Astrocyte (in vitro differentiated cells and primary cell): ENCODE measurements at regions not wholly inside any gene's neighbourhood (a gene's known extent, or its start where the extent isn't known, plus 50 kb on each side); places are given as distances from the start of the nearest gene placed in this dataset.

Experiments used
- DNase-seq: peaks from one replicate; pipeline ENCODE4 v3.0.0-alpha.2; 2010; ENCODE audit warnings: low read depth
- FAIRE-seq: peaks from 2 replicates; lab custom pipeline; 2011; peaks lifted over from hg19 to GRCh38; lab: Jason Lieb, UNC
- H2AFZ ChIP-seq: 2 replicates; pipeline ENCODE4 v1.6.0; 2012; ENCODE audit warnings: low read depth, low read length, inconsistent platforms
- H3K27ac ChIP-seq: 2 replicates; pipeline ENCODE4 v1.5.1; 2011; ENCODE audit warnings: low read depth, low read length, inconsistent platforms
- H3K27me3 ChIP-seq: 2 replicates; pipeline ENCODE4 v1.6.0; 2011; ENCODE audit warnings: low read length, inconsistent platforms; ENCODE audit not compliant: insufficient read depth
- H3K36me3 ChIP-seq: 2 replicates; pipeline ENCODE4 v1.5.1; 2011; ENCODE audit warnings: low read length, inconsistent platforms; ENCODE audit not compliant: insufficient read depth
- H3K4me1 ChIP-seq: 2 replicates; pipeline ENCODE4 v1.5.1; 2011; ENCODE audit warnings: low read length, inconsistent platforms; ENCODE audit not compliant: insufficient read depth
- H3K4me2 ChIP-seq: 2 replicates; pipeline ENCODE4 v1.6.0; 2012; ENCODE audit warnings: low read length, inconsistent platforms
- H3K4me3 ChIP-seq: 2 replicates; pipeline ENCODE4 v1.5.1; 2011; ENCODE audit warnings: low read depth, mild to moderate bottlenecking, low read length, inconsistent platforms; ENCODE audit not compliant: insufficient read depth
- H3K79me2 ChIP-seq: 2 replicates; pipeline ENCODE4 v1.6.0; 2012; ENCODE audit warnings: mild to moderate bottlenecking, low read length, inconsistent platforms; ENCODE audit not compliant: insufficient read depth
- H3K9ac ChIP-seq: 2 replicates; pipeline ENCODE4 v1.6.0; 2012; ENCODE audit warnings: mild to moderate bottlenecking, low read length, inconsistent platforms
- H3K9me3 ChIP-seq: 2 replicates; pipeline ENCODE4 v1.5.1; 2012; ENCODE audit warnings: low read depth, mild to moderate bottlenecking, low read length, inconsistent platforms; ENCODE audit not compliant: insufficient read depth
- H4K20me1 ChIP-seq: 2 replicates; pipeline ENCODE4 v1.6.0; 2012; ENCODE audit warnings: low read length, inconsistent platforms; ENCODE audit not compliant: insufficient read depth
- H3K27ac Mint-ChIP-seq: one replicate; pipeline ENCODE4 v1.8.0; 2021; ENCODE audit warnings: mild to moderate bottlenecking, mixed read lengths; ENCODE audit not compliant: unreplicated experiment
- H3K27me3 Mint-ChIP-seq: one replicate; pipeline ENCODE4 v1.8.0; 2021; ENCODE audit warnings: low read depth, mixed read lengths; ENCODE audit not compliant: unreplicated experiment
- H3K36me3 Mint-ChIP-seq: one replicate; pipeline ENCODE4 v1.8.0; 2021; ENCODE audit warnings: low read depth, mixed read lengths; ENCODE audit not compliant: unreplicated experiment
- H3K4me1 Mint-ChIP-seq: one replicate; pipeline ENCODE4 v1.8.0; 2021; ENCODE audit warnings: low read depth, mixed read lengths; ENCODE audit not compliant: unreplicated experiment
- H3K4me3 Mint-ChIP-seq: one replicate; pipeline ENCODE4 v1.8.0; 2021; ENCODE audit warnings: mild to moderate bottlenecking, moderate library complexity, mixed read lengths; ENCODE audit not compliant: unreplicated experiment
- H3K9me3 Mint-ChIP-seq: one replicate; pipeline ENCODE4 v1.8.0; 2021; ENCODE audit warnings: mild to moderate bottlenecking, mixed read lengths; ENCODE audit not compliant: unreplicated experiment
- EZH2 ChIP-seq: IDR thresholded peaks from 2 replicates; pipeline ENCODE4 v1.6.1; 2012; ENCODE audit warnings: mild to moderate bottlenecking, low read length, inconsistent platforms; ENCODE audit not compliant: insufficient read depth
- TF ChIP-seq, protein P1 (sequence below): IDR thresholded peaks from 2 replicates; pipeline ENCODE4 v1.5.1; 2011; ENCODE audit warnings: low read depth, mild to moderate bottlenecking, inconsistent platforms, low read length, moderate library complexity; ENCODE audit not compliant: insufficient read depth

DNA sequence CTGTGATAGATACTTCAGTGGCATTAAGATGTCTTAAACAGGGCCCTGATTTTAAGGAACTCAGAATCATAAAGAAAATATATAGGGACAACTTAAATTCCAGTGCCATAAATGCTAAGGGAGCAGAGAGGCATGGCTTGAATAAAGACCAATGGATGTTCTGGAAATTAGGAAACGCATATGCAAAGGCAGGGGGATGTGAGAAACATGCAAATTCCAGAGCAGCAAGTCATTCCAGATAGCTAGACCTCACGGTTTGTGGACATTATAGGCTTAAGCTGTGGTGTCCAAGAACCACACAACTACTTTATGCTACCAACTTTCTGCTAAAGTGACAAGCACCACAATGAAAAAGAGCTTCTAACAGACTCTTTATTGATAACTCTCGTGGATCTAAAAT is 132.6 kb upstream of the ANK2 start:
- Histone ChIP-seq H3K9ac (no peak overlapping the region), H2AFZ (no peak overlapping the region), H3K36me3 (no peaks in the 10 kb centered on the region), H3K4me2 (no peak overlapping the region), H3K79me2 (no peaks in the 10 kb centered on the region), H3K27me3 (no peaks in the 10 kb centered on the region), H3K27ac (no peak overlapping the region), H3K9me3 (no peaks in the 10 kb centered on the region), H4K20me1 (no peaks in the 10 kb centered on the region), H3K4me3 (no peak overlapping the region), H3K4me1 (peaks cover 2% of the 10 kb centered on the region)
- Mint-ChIP-seq H3K36me3 (no peaks in the 10 kb centered on the region), H3K27ac (no peak overlapping the region), H3K27me3 (no peaks in the 10 kb centered on the region), H3K4me1 (peaks cover 8% of the 10 kb centered on the region), H3K9me3 (no peaks in the 10 kb centered on the region), H3K4me3 (no peak overlapping the region)
- TF ChIP-seq, protein P1, sequence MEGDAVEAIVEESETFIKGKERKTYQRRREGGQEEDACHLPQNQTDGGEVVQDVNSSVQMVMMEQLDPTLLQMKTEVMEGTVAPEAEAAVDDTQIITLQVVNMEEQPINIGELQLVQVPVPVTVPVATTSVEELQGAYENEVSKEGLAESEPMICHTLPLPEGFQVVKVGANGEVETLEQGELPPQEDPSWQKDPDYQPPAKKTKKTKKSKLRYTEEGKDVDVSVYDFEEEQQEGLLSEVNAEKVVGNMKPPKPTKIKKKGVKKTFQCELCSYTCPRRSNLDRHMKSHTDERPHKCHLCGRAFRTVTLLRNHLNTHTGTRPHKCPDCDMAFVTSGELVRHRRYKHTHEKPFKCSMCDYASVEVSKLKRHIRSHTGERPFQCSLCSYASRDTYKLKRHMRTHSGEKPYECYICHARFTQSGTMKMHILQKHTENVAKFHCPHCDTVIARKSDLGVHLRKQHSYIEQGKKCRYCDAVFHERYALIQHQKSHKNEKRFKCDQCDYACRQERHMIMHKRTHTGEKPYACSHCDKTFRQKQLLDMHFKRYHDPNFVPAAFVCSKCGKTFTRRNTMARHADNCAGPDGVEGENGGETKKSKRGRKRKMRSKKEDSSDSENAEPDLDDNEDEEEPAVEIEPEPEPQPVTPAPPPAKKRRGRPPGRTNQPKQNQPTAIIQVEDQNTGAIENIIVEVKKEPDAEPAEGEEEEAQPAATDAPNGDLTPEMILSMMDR, result no peak
- no peak for TF ChIP-seq EZH2
- DNase-seq, result peak; percentile 76
- peak; percentile 52 for FAIRE-seq

DNA sequence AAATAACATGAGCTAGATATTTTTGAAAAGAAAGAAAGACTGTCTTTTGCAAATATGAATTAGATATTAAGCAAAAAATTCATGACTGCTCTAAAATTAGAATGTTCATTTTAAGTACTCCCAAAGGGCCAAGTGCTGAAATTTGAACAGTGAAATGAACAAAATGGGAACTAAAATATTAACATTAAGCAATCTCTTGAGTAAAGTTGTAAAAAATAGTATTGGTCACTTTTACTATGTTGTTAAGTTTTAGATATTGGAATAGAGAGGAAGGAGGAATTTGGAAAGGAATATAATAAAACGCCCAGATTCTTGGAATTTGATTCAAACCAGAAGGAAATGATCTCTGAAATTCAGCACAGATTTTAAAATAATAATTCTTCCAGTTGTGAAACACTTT is 125.9 kb upstream of the ANK2 start:
- Histone ChIP-seq H3K27me3 (no peaks in the 10 kb centered on the region), H4K20me1 (no peaks in the 10 kb centered on the region), H2AFZ (no peak overlapping the region), H3K79me2 (no peaks in the 10 kb centered on the region), H3K4me3 (no peak overlapping the region), H3K27ac (no peak overlapping the region), H3K4me1 (no peaks in the 10 kb centered on the region), H3K9ac (no peak overlapping the region), H3K36me3 (no peaks in the 10 kb centered on the region), H3K9me3 (no peaks in the 10 kb centered on the region), H3K4me2 (no peak overlapping the region)
- Mint-ChIP-seq H3K4me1 (peaks cover 3% of the 10 kb centered on the region), H3K27me3 (no peaks in the 10 kb centered on the region), H3K4me3 (no peak overlapping the region), H3K36me3 (no peaks in the 10 kb centered on the region), H3K9me3 (no peaks in the 10 kb centered on the region), H3K27ac (no peak overlapping the region)
- FAIRE-seq (no peak), DNase-seq (no peak)
- TF ChIP-seq, protein P1, result no peak
- TF ChIP-seq EZH2, result no peak

DNA sequence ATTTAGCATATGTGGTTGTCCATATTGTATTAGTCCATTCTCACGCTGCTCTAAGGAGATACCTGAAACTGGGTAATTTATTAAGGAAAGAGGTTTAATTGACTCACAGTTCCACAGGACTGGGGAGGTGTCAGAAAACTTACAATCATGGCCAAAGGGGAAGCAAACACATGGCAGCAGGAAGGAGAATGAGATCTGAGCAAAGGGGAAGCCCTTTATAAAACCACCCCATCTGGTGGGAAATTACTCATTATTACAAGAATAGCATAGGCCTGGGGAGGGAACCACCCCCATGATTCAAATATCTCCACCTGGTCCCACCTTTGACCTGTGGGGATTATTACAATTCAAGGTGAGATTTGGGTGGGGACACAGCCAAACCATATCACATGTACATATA is 122.6 kb upstream of the ANK2 start:
- Mint-ChIP-seq H3K4me3 (no peak overlapping the region), H3K9me3 (no peaks in the 10 kb centered on the region), H3K4me1 (peaks cover 3% of the 10 kb centered on the region), H3K36me3 (no peaks in the 10 kb centered on the region), H3K27me3 (no peaks in the 10 kb centered on the region), H3K27ac (no peak overlapping the region)
- H3K4me1 ChIP-seq, result no peaks in the 10 kb centered on the region
- TF ChIP-seq, protein P1, result no peak
- TF ChIP-seq EZH2, result no peak
- H3K4me3 ChIP-seq, result no peak overlapping the region
- no peaks in the 10 kb centered on the region for H4K20me1 ChIP-seq
- H3K27me3 ChIP-seq, result no peaks in the 10 kb centered on the region
- no peak for FAIRE-seq
- DNase-seq, result no peak
- H3K9me3 ChIP-seq, result no peaks in the 10 kb centered on the region
- H3K9ac ChIP-seq, result no peak overlapping the region
- H3K79me2 ChIP-seq, result no peaks in the 10 kb centered on the region
- no peak overlapping the region for H3K27ac ChIP-seq
- H3K4me2 ChIP-seq, result no peak overlapping the region
- H2AFZ ChIP-seq, result no peak overlapping the region
- H3K36me3 ChIP-seq, result no peaks in the 10 kb centered on the region
